Mesendoderm (in vitro differentiated cells): ENCODE measurements at regions not wholly inside any gene's neighbourhood (a gene's known extent, or its start where the extent isn't known, plus 50 kb on each side); places are given as distances from the start of the nearest gene placed in this dataset.
"Not testable (repeated sequence)": the region's sequence is repeated elsewhere in the genome, so short reads cannot be mapped to it uniquely, and the experiment has no call there.

Experiments used
- DNase-seq: peaks from one replicate; pipeline ENCODE4 v3.0.0; 2013
- H2AK5ac ChIP-seq: 2 replicates; pipeline ENCODE4 v1.6.1; 2013; ENCODE audit warnings: low read length, inconsistent platforms
- H2BK120ac ChIP-seq: 2 replicates; pipeline ENCODE4 v1.6.1; 2013; ENCODE audit warnings: low read depth, mild to moderate bottlenecking, low read length, moderate library complexity, mixed read lengths
- H2BK15ac ChIP-seq: replicated peaks from 2 replicates; pipeline ENCODE4 v1.6.1; 2013; ENCODE audit warnings: low read depth, mild to moderate bottlenecking, moderate library complexity
- H2BK5ac ChIP-seq: 2 replicates; pipeline ENCODE4 v1.6.1; 2013; ENCODE audit warnings: low read length, inconsistent platforms
- H3K18ac ChIP-seq: 2 replicates; pipeline ENCODE4 v1.6.1; 2013; ENCODE audit warnings: mild to moderate bottlenecking, low read length, mixed read lengths
- H3K23ac ChIP-seq: one replicate; pipeline ENCODE4 v1.6.1; 2013; ENCODE audit warnings: low read length
- H3K27ac ChIP-seq: 2 replicates; pipeline ENCODE4 v1.5.1; 2013; ENCODE audit warnings: low read depth, mild to moderate bottlenecking, inconsistent platforms, low read length, moderate library complexity
- H3K27me3 ChIP-seq: 2 replicates; pipeline ENCODE4 v1.6.1; 2013; ENCODE audit warnings: low read length, control low read depth, mild to moderate bottlenecking, inconsistent platforms; ENCODE audit not compliant: insufficient read depth, poor library complexity
- H3K36me3 ChIP-seq: 2 replicates; pipeline ENCODE4 v1.6.1; 2013; ENCODE audit warnings: low read length, inconsistent platforms; ENCODE audit not compliant: control insufficient read depth, insufficient read depth
- H3K4ac ChIP-seq: one replicate; pipeline ENCODE4 v1.6.1; 2013; ENCODE audit warnings: low read depth, mild to moderate bottlenecking, low read length, moderate library complexity
- H3K4me1 ChIP-seq: 2 replicates; pipeline ENCODE4 v1.6.1; 2013; ENCODE audit warnings: low read depth, low read length, inconsistent platforms; ENCODE audit not compliant: control insufficient read depth
- H3K4me2 ChIP-seq: 2 replicates; pipeline ENCODE4 v1.6.1; 2013; ENCODE audit warnings: low read length
- H3K4me3 ChIP-seq: 2 replicates; pipeline ENCODE4 v1.5.1; 2013; ENCODE audit warnings: mild to moderate bottlenecking, low read length
- H3K56ac ChIP-seq: one replicate; pipeline ENCODE4 v1.6.1; 2013; ENCODE audit warnings: low read length
- H3K79me1 ChIP-seq: 2 replicates; pipeline ENCODE4 v1.6.1; 2013; ENCODE audit warnings: low read length, inconsistent platforms
- H3K79me2 ChIP-seq: 2 replicates; pipeline ENCODE4 v1.6.1; 2013; ENCODE audit warnings: mild to moderate bottlenecking, low read length; ENCODE audit not compliant: control insufficient read depth, insufficient read depth
- H3K9ac ChIP-seq: 2 replicates; pipeline ENCODE4 v1.6.1; 2013; ENCODE audit warnings: low read length, inconsistent platforms
- H4K5ac ChIP-seq: one replicate; pipeline ENCODE4 v1.6.1; 2013; ENCODE audit warnings: low read length
- H4K8ac ChIP-seq: one replicate; pipeline ENCODE4 v1.6.1; 2013; ENCODE audit warnings: low read depth, mild to moderate bottlenecking, control low read depth, low read length, moderate library complexity
- WGBS: extraction: QIAGEN DNeasy Blood & Tissue Kit; methylation state at CpG from one replicate; pipeline ENCODE4 v1.1.7; 2013; ENCODE audit warnings: low lambda C conversion rate, missing lambda C conversion rate; ENCODE audit not compliant: insufficient coverage; ENCODE audit errors: extremely low coverage; 5-methylcytosine and 5-hydroxymethylcytosine counted together

DNA sequence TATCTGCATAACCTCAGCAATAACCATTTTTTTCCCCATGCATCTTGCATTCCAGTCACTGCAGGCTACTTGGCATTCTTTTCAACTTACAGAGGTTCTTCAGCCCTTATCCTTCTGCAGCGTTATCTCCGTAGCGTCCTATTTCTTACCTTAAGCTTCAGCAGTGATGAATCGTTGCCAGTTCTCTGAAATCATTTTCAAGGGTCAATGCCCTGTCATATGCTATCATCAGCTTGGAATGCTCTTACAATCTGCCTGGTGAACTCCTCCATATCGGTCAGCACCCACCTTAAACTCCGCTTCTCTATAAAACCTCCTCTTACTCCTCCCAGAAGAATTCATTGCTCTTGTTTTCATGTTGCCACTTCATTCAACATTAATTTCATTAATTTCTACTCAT lies 105.1 kb upstream of the DPH5 start:
- Histone ChIP-seq H3K79me1 (no peaks in the 10 kb centered on the region), H3K4me3 (no peak overlapping the region), H2AK5ac (no peak overlapping the region), H3K4me2 (no peak overlapping the region), H3K23ac (no peak overlapping the region), H3K79me2 (no peaks in the 10 kb centered on the region), H2BK120ac (no peak overlapping the region), H3K36me3 (no peaks in the 10 kb centered on the region), H3K4ac (no peak overlapping the region), H2BK5ac (no peak overlapping the region), H3K4me1 (no peaks in the 10 kb centered on the region), H4K8ac (no peak overlapping the region), H3K56ac (no peak overlapping the region), H2BK15ac (no peak overlapping the region), H3K27ac (no peak overlapping the region), H3K27me3 (no peaks in the 10 kb centered on the region), H3K9ac (no peak overlapping the region), H4K5ac (no peak overlapping the region), H3K18ac (no peak overlapping the region)
- WGBS, result no CpG with 5 or more reads among the region's 6 CpGs
- DNase-seq, result peak; percentile 66

DNA sequence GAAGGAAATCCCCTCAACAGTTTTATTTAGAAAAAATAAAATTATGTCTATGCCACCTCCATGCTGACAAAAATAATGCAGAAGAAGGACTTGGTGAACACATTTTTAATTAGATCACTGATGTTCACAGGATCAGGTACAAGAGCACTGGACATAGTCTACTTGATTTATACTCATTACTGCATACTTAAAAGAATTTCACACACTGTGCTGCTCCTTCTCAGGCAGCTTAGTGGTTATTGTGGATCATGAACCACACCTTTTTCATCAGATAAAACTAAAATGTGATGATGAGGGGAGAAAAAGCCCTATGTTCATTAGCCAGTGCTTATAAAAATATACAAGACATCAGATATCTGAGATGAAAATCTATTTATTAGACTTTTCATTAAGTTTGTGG lies 103.3 kb upstream of the DPH5 start:
- Histone ChIP-seq H3K56ac (no peak overlapping the region), H3K4me1 (no peaks in the 10 kb centered on the region), H3K4me3 (no peak overlapping the region), H3K4ac (no peak overlapping the region), H3K18ac (no peak overlapping the region), H3K79me1 (no peaks in the 10 kb centered on the region), H3K79me2 (no peaks in the 10 kb centered on the region), H2BK120ac (no peak overlapping the region), H4K5ac (no peak overlapping the region), H3K9ac (no peak overlapping the region), H3K27me3 (no peaks in the 10 kb centered on the region), H3K36me3 (no peaks in the 10 kb centered on the region), H3K4me2 (no peak overlapping the region), H2BK5ac (no peak overlapping the region), H2AK5ac (no peak overlapping the region), H3K27ac (no peak overlapping the region), H3K23ac (no peak overlapping the region), H4K8ac (no peak overlapping the region), H2BK15ac (no peak overlapping the region)
- DNase-seq, result no peak

DNA sequence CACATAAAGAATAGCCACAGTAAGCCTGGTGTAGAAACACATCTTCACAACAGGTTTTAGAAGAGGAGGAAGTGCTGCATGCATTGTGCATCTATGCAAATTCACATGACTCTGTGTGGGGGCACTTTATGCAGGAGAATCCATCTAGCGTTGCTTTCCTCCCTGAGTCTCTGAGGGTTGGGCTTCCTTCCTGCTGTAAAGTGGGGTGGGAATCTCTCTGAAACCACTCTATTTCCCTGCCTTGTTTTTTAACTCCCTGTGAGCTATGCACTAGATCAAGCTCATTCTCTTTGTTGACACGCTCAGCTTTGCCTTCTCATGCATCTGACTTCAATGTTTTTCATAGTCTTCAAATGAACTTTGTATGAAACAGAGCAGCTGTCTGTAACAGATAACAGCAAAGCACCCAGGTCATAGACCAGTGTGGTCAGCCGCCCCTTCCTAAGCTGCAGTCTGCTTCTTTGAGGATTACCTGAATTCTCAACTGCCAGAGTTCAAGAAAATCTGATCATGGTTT lies 102.7 kb upstream of the DPH5 start:
- Histone ChIP-seq H3K79me2 (no peaks in the 10 kb centered on the region), H3K23ac (no peak overlapping the region), H4K5ac (no peak overlapping the region)

GRCh38 chr1:101124405-101124804 lies 98.8 kb upstream of the DPH5 start:
- Histone ChIP-seq H2BK120ac (no peak overlapping the region), H3K79me1 (no peaks in the 10 kb centered on the region), H3K79me2 (no peaks in the 10 kb centered on the region), H4K8ac (no peak overlapping the region), H3K18ac (no peak overlapping the region), H3K23ac (no peak overlapping the region), H2BK15ac (no peak overlapping the region), H4K5ac (no peak overlapping the region), H3K4me1 (no peaks in the 10 kb centered on the region), H3K9ac (no peak overlapping the region), H3K4ac (no peak overlapping the region), H3K56ac (no peak overlapping the region), H2BK5ac (no peak overlapping the region), H2AK5ac (no peak overlapping the region), H3K4me2 (no peak overlapping the region), H3K36me3 (no peaks in the 10 kb centered on the region), H3K4me3 (no peak overlapping the region), H3K27me3 (no peaks in the 10 kb centered on the region), H3K27ac (no peak overlapping the region)
- no CpG with 5 or more reads among the region's 2 CpGs for WGBS
- no peak for DNase-seq

More for the DNA sequence above, 102.7 kb upstream of the DPH5 start:
- H4K8ac ChIP-seq, result no peak overlapping the region
- H3K56ac ChIP-seq, result peak overlapping the region; percentile 46
- H3K4me2 ChIP-seq, result no peak overlapping the region
- no peaks in the 10 kb centered on the region for H3K4me1 ChIP-seq
- H2AK5ac ChIP-seq, result no peak overlapping the region
- no CpG with 5 or more reads among the region's 3 CpGs for WGBS
- H3K4me3 ChIP-seq, result no peak overlapping the region
- H2BK120ac ChIP-seq, result no peak overlapping the region
- H3K36me3 ChIP-seq, result no peaks in the 10 kb centered on the region
- no peaks in the 10 kb centered on the region for H3K79me1 ChIP-seq
- no peaks in the 10 kb centered on the region for H3K27me3 ChIP-seq
- DNase-seq, result peak; percentile 33
- H2BK5ac ChIP-seq, result no peak overlapping the region
- no peak overlapping the region for H3K27ac ChIP-seq
- H3K4ac ChIP-seq, result no peak overlapping the region
- no peak overlapping the region for H3K18ac ChIP-seq
- H3K9ac ChIP-seq, result no peak overlapping the region
- H2BK15ac ChIP-seq, result no peak overlapping the region

- H3K27ac ChIP-seq, H4K5ac ChIP-seq, H3K27me3 ChIP-seq, H3K56ac ChIP-seq, DNase-seq, H3K4ac ChIP-seq, H2BK5ac ChIP-seq, H3K4me3 ChIP-seq, H3K4me1 ChIP-seq, H3K18ac ChIP-seq, H2BK15ac ChIP-seq, H2BK120ac ChIP-seq, H3K23ac ChIP-seq, H3K36me3 ChIP-seq, H4K8ac ChIP-seq, H3K79me2 ChIP-seq, H3K9ac ChIP-seq, H2AK5ac ChIP-seq, H3K79me1 ChIP-seq, H3K4me2 ChIP-seq: not testable (repeated sequence)
- WGBS, result no CpG with 5 or more reads among the region's 4 CpGs
These were observed 98.3 kb upstream of the DPH5 start for GRCh38 chr1:101123904-101124303.

DNA sequence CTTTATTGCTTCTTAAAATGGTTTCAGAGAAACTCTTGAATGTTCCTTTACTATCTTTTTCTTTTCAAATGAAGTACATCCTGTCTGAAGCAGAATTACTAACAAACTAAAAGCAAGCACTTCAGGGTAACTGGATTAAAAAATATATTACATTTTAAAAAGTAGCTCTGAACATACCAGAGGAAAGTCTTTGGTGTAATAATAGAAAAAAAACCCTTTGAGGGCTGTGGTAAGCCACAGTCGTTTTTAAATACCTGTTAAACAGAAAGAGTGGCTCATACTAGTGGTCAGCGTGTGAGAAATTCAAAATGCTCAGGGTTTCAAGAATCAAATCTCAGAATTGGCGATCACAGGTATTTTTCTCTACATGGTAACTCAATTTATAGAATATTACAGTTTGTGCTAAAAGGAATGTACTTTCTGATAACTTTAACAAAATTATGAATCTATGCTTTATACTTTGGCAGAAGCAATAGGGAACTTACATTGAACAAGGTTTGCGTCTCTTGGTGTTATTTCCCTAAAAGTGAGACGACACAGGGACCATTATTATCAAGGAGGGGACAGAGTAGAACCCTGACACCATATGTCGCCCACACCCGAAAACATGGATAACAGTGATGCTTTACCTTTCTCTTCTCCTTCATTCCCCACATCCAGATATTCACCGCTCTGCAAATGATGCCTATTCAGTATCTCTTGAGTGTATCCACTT lies 97.0 kb upstream of the DPH5 start:
- no peaks in the 10 kb centered on the region for H3K36me3 ChIP-seq
- H3K18ac ChIP-seq, result no peak overlapping the region
- no peak overlapping the region for H4K8ac ChIP-seq
- no peak overlapping the region for H3K9ac ChIP-seq
- no peak overlapping the region for H2BK15ac ChIP-seq
- no peaks in the 10 kb centered on the region for H3K79me1 ChIP-seq
- no peak overlapping the region for H3K27ac ChIP-seq
- no peak overlapping the region for H2BK5ac ChIP-seq
- no peak overlapping the region for H2AK5ac ChIP-seq
- DNase-seq, result no peak
- no CpG with 5 or more reads among the region's 8 CpGs for WGBS
- H3K4ac ChIP-seq, result no peak overlapping the region
- no peaks in the 10 kb centered on the region for H3K79me2 ChIP-seq
- H3K56ac ChIP-seq, result no peak overlapping the region
- H3K4me1 ChIP-seq, result no peaks in the 10 kb centered on the region
- no peak overlapping the region for H3K4me3 ChIP-seq
- no peak overlapping the region for H4K5ac ChIP-seq
- H3K4me2 ChIP-seq, result no peak overlapping the region
- no peak overlapping the region for H2BK120ac ChIP-seq
- no peaks in the 10 kb centered on the region for H3K27me3 ChIP-seq
- no peak overlapping the region for H3K23ac ChIP-seq
